ENCODE measurements at regions not wholly inside any gene's neighbourhood (a gene's known extent, or its start where the extent isn't known, plus 50 kb on each side); places are given as distances from the start of the nearest gene placed in this dataset.

- no peak overlapping the region for H3K27ac ChIP-seq (ENCODE audit: insufficient read length, low read depth, low read length)
- H3K9ac ChIP-seq (ENCODE audit: extremely low read depth, insufficient read length, low read length): no peak overlapping the region
- H2BK20ac ChIP-seq (ENCODE audit: low read depth, low read length, poor library complexity, severe bottlenecking): no peak overlapping the region
- no peaks in the 10 kb centered on the region for H3K79me1 ChIP-seq (ENCODE audit: insufficient read depth, low read depth, low read length, poor library complexity, severe bottlenecking)
- H3K27ac Mint-ChIP-seq: no peak overlapping the region
- no peak overlapping the region for H3T11ph ChIP-seq (ENCODE audit: low read length)
- H4K91ac ChIP-seq (ENCODE audit: insufficient read length, low read depth, low read length): no peak overlapping the region
- no peaks in the 10 kb centered on the region for H3K79me2 ChIP-seq (ENCODE audit: insufficient read depth, low read length)
- WGBS (ENCODE audit: extremely low coverage, insufficient read length, low lambda C conversion rate): no CpG with 5 or more reads among the region's 9 CpGs
- H3K27me3 Mint-ChIP-seq (ENCODE audit: low read depth): no peaks in the 10 kb centered on the region
- H4K8ac ChIP-seq (replicated peaks; ENCODE audit: insufficient read length, low read depth, low read length): no peak overlapping the region
- no peak overlapping the region for H3K23ac ChIP-seq (ENCODE audit: insufficient read length, low read depth, low read length)
- H2BK5ac ChIP-seq (ENCODE audit: insufficient read length, low read length): no peak overlapping the region
- H3K36me3 Mint-ChIP-seq (ENCODE audit: insufficient read depth in 1 of 3, low read depth in 3 of 3): no peaks in the 10 kb centered on the region; a peak in 1 of 7 replicates
- 0 out of 2 replicates have a peak, but pooled peaks cover under 1% of the 10 kb centered on the region for H3K4me1 ChIP-seq (ENCODE audit: insufficient read depth, low read length)
- no peak for DNase-seq
- TF ChIP-seq, protein P1, sequence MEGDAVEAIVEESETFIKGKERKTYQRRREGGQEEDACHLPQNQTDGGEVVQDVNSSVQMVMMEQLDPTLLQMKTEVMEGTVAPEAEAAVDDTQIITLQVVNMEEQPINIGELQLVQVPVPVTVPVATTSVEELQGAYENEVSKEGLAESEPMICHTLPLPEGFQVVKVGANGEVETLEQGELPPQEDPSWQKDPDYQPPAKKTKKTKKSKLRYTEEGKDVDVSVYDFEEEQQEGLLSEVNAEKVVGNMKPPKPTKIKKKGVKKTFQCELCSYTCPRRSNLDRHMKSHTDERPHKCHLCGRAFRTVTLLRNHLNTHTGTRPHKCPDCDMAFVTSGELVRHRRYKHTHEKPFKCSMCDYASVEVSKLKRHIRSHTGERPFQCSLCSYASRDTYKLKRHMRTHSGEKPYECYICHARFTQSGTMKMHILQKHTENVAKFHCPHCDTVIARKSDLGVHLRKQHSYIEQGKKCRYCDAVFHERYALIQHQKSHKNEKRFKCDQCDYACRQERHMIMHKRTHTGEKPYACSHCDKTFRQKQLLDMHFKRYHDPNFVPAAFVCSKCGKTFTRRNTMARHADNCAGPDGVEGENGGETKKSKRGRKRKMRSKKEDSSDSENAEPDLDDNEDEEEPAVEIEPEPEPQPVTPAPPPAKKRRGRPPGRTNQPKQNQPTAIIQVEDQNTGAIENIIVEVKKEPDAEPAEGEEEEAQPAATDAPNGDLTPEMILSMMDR (conservative IDR thresholded peaks at IDR 0.05): no peak
- no peak overlapping the region for H3K56ac ChIP-seq (ENCODE audit: insufficient read length, low read depth, low read length)
- no peaks in the 10 kb centered on the region for H3K23me2 ChIP-seq (ENCODE audit: insufficient read length, low read depth, low read length, poor library complexity, severe bottlenecking)
- H3K4me1 Mint-ChIP-seq: peaks cover 19 to 28% of the 10 kb centered on the region in 2 experiments
- H3K4me2 ChIP-seq (ENCODE audit: insufficient read depth, insufficient read length, low read length): no peak overlapping the region
- no peak overlapping the region for H2BK120ac ChIP-seq (ENCODE audit: low read depth, low read length, poor library complexity, severe bottlenecking)
- no peak overlapping the region for H2BK15ac ChIP-seq (ENCODE audit: low read depth, low read length)
- H4K5ac ChIP-seq (ENCODE audit: insufficient read length, low read depth, low read length): no peak overlapping the region
- H3K4me3 Mint-ChIP-seq: no peak overlapping the region
- no peaks in the 10 kb centered on the region for H4K20me1 ChIP-seq (ENCODE audit: control insufficient read depth, insufficient read depth, insufficient read length)
- H2BK12ac ChIP-seq (ENCODE audit: insufficient read length, low read depth, low read length): no peak overlapping the region
- no peak overlapping the region for H2AK5ac ChIP-seq (ENCODE audit: insufficient read length, low read length)
- no peaks in the 10 kb centered on the region for H3K9me3 ChIP-seq (ENCODE audit: control insufficient read depth, low read depth, low read length)
- no peak overlapping the region for H3K18ac ChIP-seq (ENCODE audit: insufficient read length, low read depth, low read length)
- H3K27me3 ChIP-seq (ENCODE audit: insufficient read depth, low read length): no peaks in the 10 kb centered on the region
- H3K9me3 Mint-ChIP-seq: peaks cover 0 to 6% of the 10 kb centered on the region in 2 experiments; a peak in 2 of 5 replicates
- no peak overlapping the region for H3K4ac ChIP-seq (ENCODE audit: low read depth, low read length)
- no peak overlapping the region for H2AFZ ChIP-seq (ENCODE audit: low read length)
- H3K14ac ChIP-seq (ENCODE audit: insufficient read depth, low read length): no peak overlapping the region
These were observed 91.6 kb upstream of the RUNX3 start for GRCh38 chr1:25021591-25022215.

All from H9 (cell line).